ENCODE measurements at regions not wholly inside any gene's neighbourhood (a gene's known extent, or its start where the extent isn't known, plus 50 kb on each side); places are given as distances from the start of the nearest gene placed in this dataset.
"Not testable (repeated sequence)": the region's sequence is repeated elsewhere in the genome, so short reads cannot be mapped to it uniquely, and the experiment has no call there.

GRCh38 chr3:70471464-70472342 is 159.3 kb upstream of the MDFIC2 start:
- no peak for DNase-seq

DNA sequence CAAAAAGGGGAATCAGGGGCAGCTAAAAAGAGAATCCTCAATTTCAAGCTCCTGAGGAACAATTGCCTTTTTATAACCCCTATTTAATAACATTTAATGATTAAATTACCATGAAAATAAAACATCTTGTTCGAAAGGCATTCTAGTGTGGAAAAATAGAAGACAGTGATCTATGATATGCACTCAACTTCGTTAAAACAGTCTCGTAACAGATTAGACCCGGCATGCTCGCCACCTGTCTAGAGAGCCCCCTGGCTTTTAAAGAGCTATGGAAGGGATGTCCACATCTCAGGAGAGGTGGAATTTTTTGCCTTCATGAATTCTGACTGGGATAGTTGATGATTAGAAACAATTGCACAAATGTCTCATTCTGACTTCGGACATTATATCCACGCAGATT is 153.7 kb upstream of the MDFIC2 start:
- no peak for DNase-seq

DNA sequence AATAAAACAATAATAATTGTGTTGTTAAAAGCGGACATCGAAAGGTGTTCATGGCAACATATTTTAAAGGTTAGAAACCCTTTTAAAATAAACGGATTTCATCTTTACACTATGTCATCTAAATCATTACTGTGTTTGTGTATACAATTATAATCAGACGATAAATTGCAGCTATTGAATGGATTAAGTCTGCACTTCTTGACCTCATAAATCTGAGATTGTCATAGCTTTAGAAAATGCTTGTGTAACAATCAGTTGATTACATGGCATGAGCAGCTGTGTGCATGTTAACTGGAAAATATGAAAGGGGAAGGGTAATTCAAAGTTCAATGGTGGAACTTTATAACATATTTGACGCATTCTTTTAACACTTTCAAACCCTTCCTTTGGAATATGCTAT is 152.4 kb upstream of the MDFIC2 start:
- DNase-seq, result no peak

DNA sequence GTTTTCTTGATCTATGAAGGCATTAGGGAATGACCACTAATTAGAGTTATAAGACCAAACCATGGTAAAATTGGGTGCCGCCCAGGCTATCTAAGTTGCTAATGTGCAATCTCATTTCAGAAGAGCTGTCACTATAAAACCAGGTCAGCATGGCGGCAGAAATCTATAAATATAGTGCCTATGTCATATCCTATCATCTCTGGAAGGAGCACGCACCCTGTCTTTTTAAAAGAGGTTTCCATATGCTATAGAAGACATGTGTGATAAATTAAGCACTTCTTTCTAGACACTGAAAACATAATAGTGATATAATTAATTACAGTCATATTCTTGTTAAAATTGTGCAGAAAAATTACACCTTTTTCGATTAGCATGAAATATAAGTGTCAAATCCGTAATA is 152.0 kb upstream of the MDFIC2 start:
- no peak for DNase-seq

GRCh38 chr3:70450220-70450619 is 137.8 kb upstream of the MDFIC2 start:
- DNase-seq, result not testable (repeated sequence)

DNA sequence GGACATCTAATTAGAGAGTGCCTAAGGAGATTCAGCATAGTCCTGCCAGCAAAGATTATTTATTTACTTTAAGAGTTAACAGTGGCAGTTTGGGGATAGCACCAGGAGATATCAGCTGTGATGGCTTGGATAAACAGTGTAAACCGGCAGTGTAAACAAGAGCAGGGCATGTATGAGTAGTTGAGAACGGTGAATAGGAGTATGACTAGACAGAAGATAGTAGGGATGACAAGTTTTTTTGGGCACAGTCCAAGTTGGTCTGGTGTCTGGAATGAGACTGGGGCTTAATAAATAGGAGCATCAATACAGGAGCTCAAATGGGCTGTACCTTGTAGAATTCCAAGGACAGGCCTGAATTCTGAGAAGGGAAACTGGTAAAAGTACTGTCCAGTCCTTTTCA is 123.0 kb upstream of the MDFIC2 start:
- DNase-seq, result not testable (repeated sequence)

DNA sequence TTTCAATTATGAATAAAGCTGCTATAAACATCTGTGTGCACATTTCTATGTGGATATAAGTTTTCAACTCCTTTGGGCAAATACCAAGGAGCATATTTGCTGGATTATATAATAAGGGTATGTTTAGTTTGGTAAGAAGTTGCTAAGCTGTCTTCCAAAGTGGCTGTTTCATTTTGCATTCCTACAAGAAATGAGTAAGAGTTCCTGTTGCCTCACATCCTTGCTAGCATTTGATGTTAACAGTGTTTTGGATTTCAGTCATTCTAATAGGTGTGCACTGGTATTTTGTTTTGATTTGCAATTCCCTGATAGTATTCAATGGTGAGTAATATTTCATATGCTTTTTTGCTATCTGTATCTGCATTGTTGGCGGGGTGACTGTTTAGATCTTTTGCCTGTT is 120.7 kb upstream of the MDFIC2 start:
- DNase-seq, result no peak

DNA sequence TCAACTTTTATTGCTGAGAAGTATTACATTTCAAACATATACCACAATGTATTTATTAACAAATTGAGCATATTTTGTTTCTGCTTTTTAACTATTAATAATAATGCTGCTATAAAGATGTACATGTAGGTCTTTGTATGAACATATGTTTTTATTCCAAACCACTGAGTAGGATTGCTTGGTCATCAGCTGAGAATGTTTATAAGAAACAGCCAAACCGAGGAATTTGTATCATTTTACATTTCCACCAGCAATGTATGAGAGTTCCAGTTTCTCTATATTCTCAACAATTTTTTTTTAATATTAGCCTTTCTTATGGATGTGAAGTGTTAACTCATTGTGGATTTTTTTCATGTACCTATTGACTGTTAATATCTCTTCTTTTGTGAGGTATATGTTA is 119.5 kb upstream of the MDFIC2 start:
- no peak for DNase-seq

DNA sequence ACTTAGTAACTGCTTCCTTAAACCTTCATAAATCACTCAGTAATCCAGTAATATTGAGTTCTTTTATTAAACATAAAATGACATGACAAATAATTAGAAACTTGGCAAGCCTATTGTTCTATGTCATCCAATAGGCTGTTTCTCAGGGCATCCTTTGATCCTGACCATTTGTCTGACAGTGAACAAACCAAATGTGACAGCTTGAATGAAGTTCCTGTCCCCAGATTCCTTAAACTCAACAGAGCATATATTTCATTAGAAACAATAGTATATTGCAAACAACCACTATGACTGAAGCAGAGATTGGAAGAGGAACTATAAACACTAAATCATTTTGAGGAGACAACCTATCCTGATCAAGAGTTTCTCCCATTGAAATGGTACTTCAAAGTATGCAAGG is 113.6 kb upstream of the MDFIC2 start:
- no peak for DNase-seq

DNA sequence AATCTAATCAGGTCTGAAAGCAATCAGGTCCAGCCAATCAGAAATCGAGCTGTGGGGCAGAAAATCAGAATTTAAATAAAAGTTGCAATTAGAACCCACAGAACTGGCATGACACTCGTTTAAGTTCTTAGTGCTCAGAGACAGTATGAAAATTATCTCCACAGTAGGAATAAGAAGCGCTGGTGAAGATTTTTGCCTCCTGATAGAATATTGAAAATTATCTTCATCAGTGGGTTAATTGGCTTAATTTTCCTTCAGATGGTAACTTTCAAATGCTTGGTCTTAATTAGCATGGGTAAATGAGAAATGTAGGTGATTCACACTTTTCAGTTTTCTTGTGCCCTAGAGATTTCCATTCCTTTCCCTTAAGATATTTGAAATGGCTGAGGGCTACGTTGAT is 109.1 kb upstream of the MDFIC2 start:
- DNase-seq, result no peak

DNA sequence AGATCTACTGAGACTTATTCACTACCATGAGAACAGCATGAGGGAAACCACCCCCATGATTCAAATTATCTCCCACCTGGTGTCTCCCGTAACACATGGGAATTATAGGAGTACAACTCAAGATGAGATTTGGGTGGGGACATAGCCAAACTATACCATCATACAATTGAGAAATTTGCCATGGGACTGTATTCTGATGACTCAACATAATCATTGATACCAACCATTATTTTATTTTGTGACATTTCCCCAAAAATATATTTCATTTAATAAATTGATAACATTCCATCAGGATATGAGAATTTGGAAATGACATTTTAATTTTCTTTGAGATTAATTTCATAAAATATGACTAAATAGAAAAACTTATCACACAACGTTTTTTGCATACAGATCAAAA is 96.6 kb upstream of the MDFIC2 start:
- DNase-seq, result no peak

GRCh38 chr3:70400194-70400593 is 87.8 kb upstream of the MDFIC2 start:
- DNase-seq, result no peak

DNA sequence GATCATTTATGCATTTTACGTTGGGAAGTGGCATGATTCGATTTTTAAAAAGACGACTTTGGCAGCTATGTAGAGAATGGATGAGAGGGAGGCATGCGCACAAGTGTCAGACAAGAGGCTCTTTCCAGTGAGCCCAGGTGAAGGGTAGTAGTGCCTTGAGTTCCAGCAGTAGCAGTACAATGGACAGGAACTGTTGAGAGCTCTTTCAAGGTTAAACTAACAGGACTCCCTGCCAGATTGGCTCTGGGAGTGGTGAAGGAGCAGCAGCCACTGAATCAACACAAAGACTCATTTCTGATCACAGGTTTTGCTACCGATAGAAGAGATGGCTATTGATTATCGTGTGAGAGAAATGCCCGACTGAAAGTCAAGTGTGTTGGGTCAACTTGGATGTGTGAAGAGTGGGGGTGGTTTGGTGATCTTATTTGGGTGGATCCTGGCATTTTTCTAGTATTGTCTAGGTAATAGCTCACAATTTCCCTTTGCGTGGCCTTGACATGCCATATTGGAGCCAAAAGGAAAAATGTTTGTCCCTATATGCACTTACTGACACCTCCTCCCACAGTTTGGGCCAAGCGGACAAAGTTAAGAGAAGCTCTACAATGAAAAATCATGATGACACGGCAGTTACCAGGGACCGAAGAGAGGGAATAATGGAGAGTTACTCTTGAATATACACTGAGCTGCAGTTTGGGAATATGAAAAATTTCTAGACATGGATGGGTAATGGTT is 81.6 kb upstream of the MDFIC2 start:
- no peak for DNase-seq

- DNase-seq, result no peak
Measured at GRCh38 chr3:70392227-70392626, 79.8 kb upstream of the MDFIC2 start.

- no peak for DNase-seq
Measured at GRCh38 chr3:70387889-70388288, 75.5 kb upstream of the MDFIC2 start.

- peak; percentile 18 for DNase-seq
Measured at GRCh38 chr3:70386846-70387245, 74.4 kb upstream of the MDFIC2 start.

DNA sequence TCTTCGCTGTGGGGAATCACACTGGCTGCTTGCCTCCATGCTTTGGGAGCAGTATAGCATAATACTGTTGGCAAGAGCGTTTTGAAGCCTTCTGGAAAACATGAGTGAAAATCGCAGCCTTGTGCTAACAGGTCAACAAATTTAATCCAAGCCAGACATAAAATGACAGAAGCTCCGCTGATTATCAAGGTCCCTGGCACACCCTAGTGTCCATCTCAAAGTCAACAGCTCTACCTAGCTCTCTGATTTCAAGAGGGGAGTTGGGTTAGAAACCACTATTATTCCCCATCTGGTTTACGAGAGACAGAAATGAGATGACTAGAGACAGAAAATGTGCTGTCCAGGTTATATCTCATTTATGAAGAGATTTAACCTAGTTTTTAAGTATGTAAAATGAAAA is 73.6 kb upstream of the MDFIC2 start:
- DNase-seq, result no peak

GRCh38 chr3:70383360-70383831 is 71.0 kb upstream of the MDFIC2 start:
- no peak for DNase-seq

- DNase-seq, result no peak
Measured at GRCh38 chr3:70374179-70374578, 61.7 kb upstream of the MDFIC2 start.

Measured in right hindlimb (tissue), 1 donor.